Gastrocnemius medialis (tissue), 4 donors: ENCODE measurements at regions not wholly inside any gene's neighbourhood (a gene's known extent, or its start where the extent isn't known, plus 50 kb on each side); places are given as distances from the start of the nearest gene placed in this dataset.

Source experiments
- CTCF ChIP-seq, 5 experiments: fragments of 450-650 bp in 3 of 5; fragments of 200-600 bp in 2 of 5; sonication (generic) in 2 of 5; IDR thresholded peaks in 4 of 5; conservative IDR thresholded peaks in 1 of 5; 1 replicate in 4 of 5; 2 replicates in 1 of 5; pipeline ENCODE4 v1.5.1; 2016 to 2019; ENCODE audit warnings: antibody characterized with exemption in 5 of 5, mild to moderate bottlenecking in 3 of 5, moderate library complexity in 3 of 5
- POLR2A ChIP-seq, 2 donors: fragments of 450-650 bp; IDR thresholded peaks; one replicate each; pipeline ENCODE4 v1.6.1; 2017; ENCODE audit warnings: antibody characterized with exemption in 2 of 2, mild to moderate bottlenecking in 2 of 2, moderate library complexity in 2 of 2

DNA sequence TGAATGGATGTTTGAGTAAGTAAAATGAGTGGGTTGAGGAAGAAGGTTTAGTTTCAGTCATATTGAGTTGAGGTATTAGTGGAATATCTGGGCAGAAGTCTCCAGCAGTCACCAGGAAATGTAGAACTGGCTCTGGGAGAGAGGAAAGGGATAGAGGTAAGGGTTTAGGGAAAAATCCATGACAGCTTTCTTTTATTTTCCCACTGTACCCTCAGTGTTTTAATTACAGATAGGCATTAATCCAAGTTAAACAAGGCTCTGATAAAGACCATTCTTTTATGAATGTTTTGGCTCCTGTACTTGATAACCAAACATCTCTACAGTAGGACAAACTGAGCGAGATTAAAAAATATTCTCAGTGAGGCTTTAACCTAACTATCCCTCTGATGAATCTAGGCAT, 318.4 kb upstream of the SYNCRIP start:
- TF ChIP-seq CTCF (IDR thresholded peaks at IDR 0.05 in 4 of 5, conservative IDR thresholded peaks at IDR 0.05 in 1 of 5) (no peak), POLR2A (IDR thresholded peaks at IDR 0.05) (no peak)
